Epithelial cell of proximal tubule (primary cell): ENCODE measurements at regions not wholly inside any gene's neighbourhood (a gene's known extent, or its start where the extent isn't known, plus 50 kb on each side); places are given as distances from the start of the nearest gene placed in this dataset.

ENCODE experiments used
- DNase-seq: peaks from one replicate; pipeline ENCODE4 v3.0.0-alpha.2; 2011; ENCODE audit warnings: low read depth
- H3K4me3 ChIP-seq: 2 replicates; pipeline ENCODE4 v1.5.1; 2011; ENCODE audit warnings: low read depth, mild to moderate bottlenecking, low read length
- CTCF ChIP-seq: conservative IDR thresholded peaks from 2 replicates; pipeline ENCODE4 v1.5.1; 2012; ENCODE audit warnings: low read depth, mild to moderate bottlenecking, low read length

DNA sequence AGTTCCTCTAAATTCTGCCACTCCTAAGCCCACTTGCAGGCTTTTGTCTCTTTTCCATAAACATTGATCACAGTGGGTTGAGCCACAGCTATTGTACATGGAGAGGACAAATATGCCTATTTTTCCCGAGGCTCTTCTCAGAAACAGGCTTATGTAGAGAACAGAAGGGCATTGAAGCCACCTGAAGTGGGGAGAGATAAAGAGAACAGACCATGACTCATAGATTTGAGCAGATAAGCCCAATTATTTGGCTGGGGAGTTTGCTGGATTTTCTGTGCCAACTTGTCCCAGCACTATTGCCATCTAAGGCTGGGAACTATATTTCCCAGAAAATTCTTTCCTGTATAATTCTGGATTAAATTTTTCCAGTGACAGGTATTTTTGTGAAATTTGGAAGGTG lies 446.1 kb upstream of the RPS6KA3 start:
- no peak overlapping the region for H3K4me3 ChIP-seq
- no peak for DNase-seq
- TF ChIP-seq CTCF, result no peak

DNA sequence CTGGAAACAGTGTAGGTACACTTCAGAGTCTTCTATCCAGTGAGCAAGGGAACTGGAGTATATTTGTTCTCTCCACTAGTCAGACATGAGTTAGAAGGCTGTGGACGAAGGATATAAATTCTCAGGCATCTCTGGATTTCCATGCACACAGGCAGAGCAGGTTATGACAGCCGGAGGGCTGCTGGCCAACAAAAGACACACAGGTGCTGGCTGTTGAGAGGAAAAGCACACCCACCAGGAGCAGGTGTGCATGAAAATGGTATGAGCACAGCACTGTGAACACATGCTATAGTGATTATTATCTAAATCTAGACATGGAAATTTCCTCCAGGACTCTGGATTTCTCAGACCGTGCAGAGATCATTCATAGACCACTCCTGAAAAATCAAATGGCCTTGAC lies 444.7 kb upstream of the RPS6KA3 start:
- no peak for DNase-seq

DNA sequence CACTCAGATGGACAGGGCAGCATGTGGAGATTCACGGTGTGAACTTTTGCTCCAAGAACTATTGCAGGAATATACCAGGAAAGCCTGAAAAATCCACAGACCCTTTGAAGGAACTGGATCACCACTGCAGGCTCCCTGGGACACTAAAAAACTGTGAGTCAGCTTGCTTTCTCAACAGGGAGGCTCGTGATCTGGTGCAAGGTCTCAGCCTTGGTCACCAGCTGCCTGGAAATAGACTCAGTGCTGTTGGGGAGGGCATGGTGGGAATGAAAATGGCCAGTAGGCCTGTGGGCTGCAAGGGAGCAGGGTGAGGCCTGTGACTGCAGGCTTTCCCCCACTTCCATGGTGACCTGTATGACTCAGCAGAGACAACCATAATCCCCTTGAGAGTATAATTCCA lies 426.4 kb upstream of the RPS6KA3 start:
- no peak for DNase-seq
- TF ChIP-seq CTCF, result no peak

More for the DNA sequence above, 444.7 kb upstream of the RPS6KA3 start:
- no peak overlapping the region for H3K4me3 ChIP-seq
- TF ChIP-seq CTCF, result no peak

DNA sequence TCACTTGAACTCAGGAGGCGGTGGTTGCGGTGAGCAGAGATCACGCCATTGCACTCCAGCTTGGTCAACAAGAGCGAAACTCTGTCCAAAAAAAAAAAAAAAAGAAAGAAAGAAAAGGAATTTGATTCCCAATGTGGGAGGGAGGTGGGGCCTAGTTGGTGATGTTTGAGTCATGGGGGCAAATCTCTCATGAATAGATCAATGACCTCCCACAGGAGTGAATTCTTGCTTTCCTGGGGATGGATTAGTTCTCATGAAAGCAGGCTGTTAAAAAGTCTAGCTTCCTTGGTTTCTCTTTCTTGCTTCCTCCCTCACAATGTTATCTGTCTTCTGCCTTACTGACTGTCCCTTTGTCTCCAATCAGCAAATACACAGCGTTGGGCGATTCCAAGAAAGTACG lies 419.5 kb upstream of the RPS6KA3 start:
- no peak for TF ChIP-seq CTCF

More for the DNA sequence above, 426.4 kb upstream of the RPS6KA3 start:
- H3K4me3 ChIP-seq, result no peak overlapping the region

DNA sequence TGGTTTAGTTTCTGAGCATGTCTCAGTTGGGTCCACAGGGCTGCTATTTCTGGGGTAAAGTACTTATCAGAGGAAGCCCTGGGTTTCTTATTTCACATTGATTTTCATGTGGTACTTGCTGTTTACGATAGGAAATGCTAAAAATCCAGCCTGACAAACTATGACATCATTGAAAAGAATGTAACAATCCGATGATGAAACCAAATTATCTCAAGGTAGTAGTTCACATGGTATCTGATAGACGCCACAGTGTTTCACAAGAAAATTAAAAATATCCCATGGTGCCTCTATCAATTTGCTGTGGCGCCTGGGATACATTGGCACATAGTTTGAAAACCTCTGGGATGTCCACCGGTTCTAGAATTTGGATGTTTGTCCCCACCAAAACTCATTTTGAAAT lies 418.9 kb upstream of the RPS6KA3 start:
- no peak for TF ChIP-seq CTCF
- H3K4me3 ChIP-seq, result no peak overlapping the region
- DNase-seq, result no peak

More for the DNA sequence above, 419.5 kb upstream of the RPS6KA3 start:
- no peak for DNase-seq
- H3K4me3 ChIP-seq, result no peak overlapping the region

DNA sequence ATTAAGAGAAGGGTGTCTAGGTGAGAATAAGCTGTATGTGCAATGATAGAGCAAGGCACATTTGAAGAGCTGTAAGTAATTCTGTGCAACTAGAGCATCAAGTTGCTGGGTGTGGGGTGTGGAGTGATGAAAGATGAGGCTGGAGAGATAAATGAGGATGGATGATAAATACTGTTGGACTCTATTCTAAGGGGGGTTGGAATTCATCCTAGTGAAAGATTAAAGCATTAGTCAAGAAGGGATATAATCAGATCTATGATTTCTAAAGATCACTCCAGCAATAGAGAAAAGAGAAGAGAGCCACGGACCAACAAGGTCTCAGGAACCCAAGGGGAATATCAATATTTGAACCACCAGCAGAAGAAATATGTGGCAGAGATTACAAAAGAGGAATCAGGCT lies 415.0 kb upstream of the RPS6KA3 start:
- TF ChIP-seq CTCF, result no peak
- no peak overlapping the region for H3K4me3 ChIP-seq
- DNase-seq, result no peak

GRCh38 chrX:20680998-20681397 lies 414.3 kb upstream of the RPS6KA3 start:
- no peak overlapping the region for H3K4me3 ChIP-seq
- peak; percentile 37 for TF ChIP-seq CTCF
- peak; percentile 31 for DNase-seq
